Kidney (tissue), 13 donors: ENCODE measurements at regions not wholly inside any gene's neighbourhood (a gene's known extent, or its start where the extent isn't known, plus 50 kb on each side); places are given as distances from the start of the nearest gene placed in this dataset.

Source experiments
- DNase-seq, 5 donors: peaks; one replicate each; pipeline ENCODE4 v3.0.0-alpha.2; 2013 to 2020
- FAIRE-seq: peaks from 2 replicates; lab custom pipeline; 2012; peaks lifted over from hg19 to GRCh38; lab: Jason Lieb, UNC
- H3K27ac ChIP-seq, 2 donors: one replicate each; pipeline ENCODE4 v1.7.0; 2013; ENCODE audit warnings: low read depth in 2 of 2, low read length in 2 of 2, inconsistent platforms in 1 of 2
- H3K27me3 ChIP-seq: one replicate; pipeline ENCODE4 v1.7.1; 2013; ENCODE audit warnings: low read length, inconsistent platforms; ENCODE audit not compliant: control insufficient read depth, insufficient read depth
- H3K36me3 ChIP-seq, 3 donors: one replicate each; pipeline versions ENCODE4 v1.7.0 to v1.7.1; 2013; ENCODE audit warnings: low read length in 3 of 3, control low read depth in 1 of 3, inconsistent platforms in 1 of 3; ENCODE audit not compliant: insufficient read depth in 3 of 3, control insufficient read depth in 2 of 3
- H3K4me1 ChIP-seq, 3 donors: one replicate each; pipeline versions ENCODE4 v1.7.0 to v1.7.1; 2013; ENCODE audit warnings: low read length in 3 of 3, inconsistent platforms in 1 of 3, low read depth in 1 of 3; ENCODE audit not compliant: control insufficient read depth in 2 of 3, insufficient read depth in 2 of 3
- H3K4me3 ChIP-seq, 3 donors: one replicate each; pipeline versions ENCODE4 v1.7.0 to v1.8.1; 2013; ENCODE audit warnings: low read length in 3 of 3, control low read depth in 1 of 3, inconsistent platforms in 1 of 3
- H3K9ac ChIP-seq, 3 donors: one replicate each; pipeline versions ENCODE4 v1.7.0 to v1.7.1; 2013; ENCODE audit warnings: low read length in 3 of 3, control low read depth in 1 of 3, inconsistent platforms in 1 of 3
- H3K9me3 ChIP-seq, 3 donors: one replicate each; pipeline versions ENCODE4 v1.7.0 to v1.7.1; 2013; ENCODE audit warnings: low read length in 3 of 3, control low read depth in 1 of 3, inconsistent platforms in 1 of 3; ENCODE audit not compliant: control insufficient read depth in 2 of 3, insufficient read depth in 1 of 3
- intact Hi-C: fragments of 100-400 bp; cut with DNase I; formaldehyde crosslinking; loops from one replicate; pipeline ENCODE4 v1.11.1; 2022
- TF ChIP-seq, protein P1 (sequence below): IDR thresholded peaks from 3 replicates; pipeline ENCODE4 v1.5.1; 2012; ENCODE audit warnings: mild to moderate bottlenecking, moderate library complexity, borderline replicate concordance; ENCODE audit not compliant: insufficient read depth; ENCODE audit errors: extremely low read depth
- donor health status: control.
- donor health status: control.
- donor health status: control.
- donor health status: control.
- donor health status: control.
- donor health status: DM: yes; HTN: yes; CAD: no.
- donor health status: Normal renal cell carcinoma (clear cell type).

DNA sequence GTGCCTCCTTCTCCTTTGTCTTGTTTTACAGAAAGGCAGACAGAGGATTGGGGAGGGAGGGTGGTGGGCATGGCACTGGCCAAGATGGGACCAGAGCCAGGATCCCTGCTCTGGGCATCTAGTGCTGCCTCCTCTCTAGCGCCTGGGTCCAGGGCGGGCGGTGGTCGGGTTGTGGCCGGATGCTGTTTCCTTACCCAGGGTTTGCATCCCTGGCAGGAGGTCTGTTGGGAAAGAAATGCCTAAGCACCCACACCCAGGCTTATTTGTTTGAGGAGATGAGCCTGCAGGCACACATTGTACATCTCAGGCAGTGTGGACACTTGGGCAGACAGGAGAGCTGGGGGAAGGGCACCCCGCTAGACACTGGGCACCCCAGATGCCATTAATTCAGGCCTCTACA, 102.3 kb upstream of the PCBD1 start:
- intact Hi-C loops, result no loop called here
- H3K36me3 ChIP-seq, result no peaks in the 10 kb centered on the region
- no peak overlapping the region for H3K9ac ChIP-seq
- H3K27ac ChIP-seq, result no peak overlapping the region
- TF ChIP-seq, protein P1, sequence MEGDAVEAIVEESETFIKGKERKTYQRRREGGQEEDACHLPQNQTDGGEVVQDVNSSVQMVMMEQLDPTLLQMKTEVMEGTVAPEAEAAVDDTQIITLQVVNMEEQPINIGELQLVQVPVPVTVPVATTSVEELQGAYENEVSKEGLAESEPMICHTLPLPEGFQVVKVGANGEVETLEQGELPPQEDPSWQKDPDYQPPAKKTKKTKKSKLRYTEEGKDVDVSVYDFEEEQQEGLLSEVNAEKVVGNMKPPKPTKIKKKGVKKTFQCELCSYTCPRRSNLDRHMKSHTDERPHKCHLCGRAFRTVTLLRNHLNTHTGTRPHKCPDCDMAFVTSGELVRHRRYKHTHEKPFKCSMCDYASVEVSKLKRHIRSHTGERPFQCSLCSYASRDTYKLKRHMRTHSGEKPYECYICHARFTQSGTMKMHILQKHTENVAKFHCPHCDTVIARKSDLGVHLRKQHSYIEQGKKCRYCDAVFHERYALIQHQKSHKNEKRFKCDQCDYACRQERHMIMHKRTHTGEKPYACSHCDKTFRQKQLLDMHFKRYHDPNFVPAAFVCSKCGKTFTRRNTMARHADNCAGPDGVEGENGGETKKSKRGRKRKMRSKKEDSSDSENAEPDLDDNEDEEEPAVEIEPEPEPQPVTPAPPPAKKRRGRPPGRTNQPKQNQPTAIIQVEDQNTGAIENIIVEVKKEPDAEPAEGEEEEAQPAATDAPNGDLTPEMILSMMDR, result no peak
- DNase-seq (peak in 1 of 5 donors; percentile 60), FAIRE-seq (no peak)
- no peaks in the 10 kb centered on the region for H3K4me1 ChIP-seq
- H3K9me3 ChIP-seq, result no peaks in the 10 kb centered on the region
- H3K4me3 ChIP-seq, result no peak overlapping the region
- no peaks in the 10 kb centered on the region for H3K27me3 ChIP-seq

DNA sequence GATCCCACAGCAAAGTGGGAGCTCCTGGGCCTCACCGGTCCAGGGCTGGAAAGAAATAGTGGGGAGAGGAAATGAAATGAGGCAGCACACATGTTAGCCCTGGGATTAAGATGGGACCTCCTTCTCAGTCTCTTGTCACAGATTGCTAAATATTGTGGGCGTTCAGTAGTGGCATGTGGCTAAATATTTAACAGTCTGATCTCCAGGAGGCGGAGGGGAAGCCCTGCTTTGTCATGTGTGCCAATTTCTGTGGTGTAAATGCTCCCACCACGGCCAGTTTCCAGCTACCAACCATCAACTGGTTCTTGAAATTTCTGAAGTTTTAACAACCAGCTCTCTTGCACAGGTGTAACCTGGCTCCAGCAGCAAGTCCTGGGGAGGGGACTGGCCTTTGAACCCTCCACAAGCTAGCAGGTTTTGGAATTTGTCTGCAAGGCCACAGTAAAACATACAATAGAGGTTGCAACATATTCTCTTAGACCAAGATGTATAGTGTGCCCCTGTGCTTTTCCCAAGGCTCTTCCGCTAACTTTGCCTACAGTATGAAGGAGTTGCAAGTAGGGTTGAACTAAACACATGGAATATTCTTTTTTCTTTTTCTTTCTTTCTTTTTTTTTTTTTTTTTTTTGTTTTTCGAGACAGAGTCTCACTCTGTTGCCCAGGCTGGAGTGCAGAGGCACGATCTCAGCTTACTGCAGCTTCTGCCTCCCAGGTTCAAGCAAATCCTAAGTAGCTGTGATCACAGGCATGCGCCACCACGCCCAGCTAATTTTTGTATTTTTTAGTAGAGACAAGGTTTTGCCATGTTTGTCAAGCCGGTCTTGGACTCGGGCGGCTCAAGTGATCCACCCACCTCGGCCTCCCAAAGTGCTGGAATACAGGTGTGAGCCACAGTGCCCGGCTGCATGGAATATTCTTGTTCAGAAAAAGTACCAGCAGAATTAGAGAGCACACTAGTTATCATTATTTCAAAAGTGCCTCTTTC, 103.1 kb upstream of the PCBD1 start:
- Histone ChIP-seq H3K4me1 (no peaks in the 10 kb centered on the region), H3K9me3 (no peaks in the 10 kb centered on the region), H3K9ac (no peak overlapping the region), H3K27me3 (no peaks in the 10 kb centered on the region), H3K36me3 (no peaks in the 10 kb centered on the region), H3K27ac (no peak overlapping the region), H3K4me3 (no peak overlapping the region)
- FAIRE-seq (no peak), DNase-seq (peak in 1 of 5 donors; percentile 22)
- intact Hi-C loops, result no loop called here
- TF ChIP-seq, protein P1, result no peak

DNA sequence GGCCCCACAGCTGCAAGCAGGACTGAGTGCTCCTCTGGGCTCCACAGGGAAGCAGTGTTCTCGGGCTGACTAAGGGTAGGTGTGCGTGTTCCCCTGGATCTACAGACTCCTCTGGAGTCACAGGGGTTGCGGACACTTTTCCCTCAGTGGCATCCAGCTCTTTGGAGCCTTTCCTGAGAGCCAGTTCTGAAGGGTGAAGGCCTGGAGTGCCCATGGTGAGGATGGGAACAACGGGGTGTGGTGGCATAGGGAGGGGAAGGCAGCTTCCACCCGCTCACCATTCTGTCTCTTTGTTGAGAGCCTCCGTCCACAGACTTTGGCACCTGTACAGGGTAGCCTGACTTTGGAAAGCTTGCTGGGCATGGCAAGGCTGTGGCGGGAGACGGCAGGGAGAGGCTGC, 104.1 kb upstream of the PCBD1 start:
- TF ChIP-seq, protein P1, result no peak
- Histone ChIP-seq H3K4me1 (no peaks in the 10 kb centered on the region), H3K36me3 (no peaks in the 10 kb centered on the region), H3K27ac (no peak overlapping the region), H3K4me3 (no peak overlapping the region), H3K9ac (no peak overlapping the region), H3K9me3 (no peaks in the 10 kb centered on the region), H3K27me3 (no peaks in the 10 kb centered on the region)
- intact Hi-C loops, result no loop called here
- DNase-seq (no peak), FAIRE-seq (no peak)
